ENCODE measurements at regions not wholly inside any gene's neighbourhood (a gene's known extent, or its start where the extent isn't known, plus 50 kb on each side); places are given as distances from the start of the nearest gene placed in this dataset.
"Not testable (repeated sequence)": the region's sequence is repeated elsewhere in the genome, so short reads cannot be mapped to it uniquely, and the experiment has no call there.

- H3K27me3 ChIP-seq (ENCODE audit: control insufficient read depth, insufficient read depth, low read length, poor library complexity, severe bottlenecking): no peaks in the 10 kb centered on the region
- no peaks in the 10 kb centered on the region for H3K4me1 ChIP-seq (ENCODE audit: control insufficient read depth, insufficient read depth, low read length)
- no peaks in the 10 kb centered on the region for H3K9me3 ChIP-seq (ENCODE audit: control insufficient read depth, low read length)
- H3K27ac ChIP-seq (ENCODE audit: insufficient read depth, low read depth, low read length, poor library complexity, severe bottlenecking): no peak overlapping the region
- H3K4me3 ChIP-seq (ENCODE audit: insufficient read depth, low read depth, low read length): no peak overlapping the region
- H3K36me3 ChIP-seq (ENCODE audit: control insufficient read depth, insufficient read depth, low read length): no peaks in the 10 kb centered on the region
- WGBS, 2 experiments: 93 to 96% methylated on average over 2 of the region's 2 CpGs
These were observed 619.5 kb upstream of the SMIM31 start for GRCh38 chr4:164134388-164134787.

- H3K4me3 ChIP-seq (ENCODE audit: insufficient read depth, low read depth, low read length): no peak overlapping the region
- 92% methylated on average over 2 of the region's 2 CpGs for WGBS, 2 experiments
- H3K4me1 ChIP-seq (ENCODE audit: control insufficient read depth, insufficient read depth, low read length): no peaks in the 10 kb centered on the region
- H3K36me3 ChIP-seq (ENCODE audit: control insufficient read depth, insufficient read depth, low read length): no peaks in the 10 kb centered on the region
- H3K9me3 ChIP-seq (ENCODE audit: control insufficient read depth, low read length): no peaks in the 10 kb centered on the region
- H3K27ac ChIP-seq (ENCODE audit: insufficient read depth, low read depth, low read length, poor library complexity, severe bottlenecking): no peak overlapping the region
- no peaks in the 10 kb centered on the region for H3K27me3 ChIP-seq (ENCODE audit: control insufficient read depth, insufficient read depth, low read length, poor library complexity, severe bottlenecking)
These were observed 617.7 kb upstream of the SMIM31 start for GRCh38 chr4:164136180-164136616.

GRCh38 chr4:164138521-164138920 is 615.4 kb upstream of the SMIM31 start:
- Histone ChIP-seq H3K9me3 (ENCODE audit: control insufficient read depth, low read length) (no peaks in the 10 kb centered on the region), H3K4me3 (ENCODE audit: insufficient read depth, low read depth, low read length) (no peak overlapping the region), H3K27ac (ENCODE audit: insufficient read depth, low read depth, low read length, poor library complexity, severe bottlenecking) (no peak overlapping the region), H3K36me3 (ENCODE audit: control insufficient read depth, insufficient read depth, low read length) (no peaks in the 10 kb centered on the region), H3K27me3 (ENCODE audit: control insufficient read depth, insufficient read depth, low read length, poor library complexity, severe bottlenecking) (no peaks in the 10 kb centered on the region), H3K4me1 (ENCODE audit: control insufficient read depth, insufficient read depth, low read length) (no peaks in the 10 kb centered on the region)
- WGBS, 2 experiments: 97% methylated on average over 2 of the region's 2 CpGs

- no peaks in the 10 kb centered on the region for H3K9me3 ChIP-seq (ENCODE audit: control insufficient read depth, low read length)
- H3K4me1 ChIP-seq (ENCODE audit: control insufficient read depth, insufficient read depth, low read length): no peaks in the 10 kb centered on the region
- H3K27me3 ChIP-seq (ENCODE audit: control insufficient read depth, insufficient read depth, low read length, poor library complexity, severe bottlenecking): no peaks in the 10 kb centered on the region
- H3K27ac ChIP-seq (ENCODE audit: insufficient read depth, low read depth, low read length, poor library complexity, severe bottlenecking): no peak overlapping the region
- no peaks in the 10 kb centered on the region for H3K36me3 ChIP-seq (ENCODE audit: control insufficient read depth, insufficient read depth, low read length)
- no peak overlapping the region for H3K4me3 ChIP-seq (ENCODE audit: insufficient read depth, low read depth, low read length)
- 67 to 91% methylated on average over 1 of the region's 1 CpG for WGBS, 2 experiments
These were observed 614.6 kb upstream of the SMIM31 start for GRCh38 chr4:164139291-164139690.

- not testable (repeated sequence) for H3K4me3 ChIP-seq (ENCODE audit: insufficient read depth, low read depth, low read length); H3K4me1 ChIP-seq (ENCODE audit: control insufficient read depth, insufficient read depth, low read length); H3K9me3 ChIP-seq (ENCODE audit: control insufficient read depth, low read length); H3K27ac ChIP-seq (ENCODE audit: insufficient read depth, low read depth, low read length, poor library complexity, severe bottlenecking); H3K36me3 ChIP-seq (ENCODE audit: control insufficient read depth, insufficient read depth, low read length); H3K27me3 ChIP-seq (ENCODE audit: control insufficient read depth, insufficient read depth, low read length, poor library complexity, severe bottlenecking)
- 89% methylated on average over 20 of the region's 20 CpGs for WGBS, 2 experiments
These were observed 612.1 kb upstream of the SMIM31 start for GRCh38 chr4:164141755-164142375.

GRCh38 chr4:164154416-164154815 is 599.5 kb upstream of the SMIM31 start:
- Histone ChIP-seq H3K36me3 (ENCODE audit: control insufficient read depth, insufficient read depth, low read length) (no peaks in the 10 kb centered on the region), H3K27me3 (ENCODE audit: control insufficient read depth, insufficient read depth, low read length, poor library complexity, severe bottlenecking) (no peaks in the 10 kb centered on the region), H3K4me3 (ENCODE audit: insufficient read depth, low read depth, low read length) (no peak overlapping the region), H3K9me3 (ENCODE audit: control insufficient read depth, low read length) (no peaks in the 10 kb centered on the region), H3K27ac (ENCODE audit: insufficient read depth, low read depth, low read length, poor library complexity, severe bottlenecking) (no peak overlapping the region), H3K4me1 (ENCODE audit: control insufficient read depth, insufficient read depth, low read length) (no peaks in the 10 kb centered on the region)
- 93% methylated on average over 4 of the region's 4 CpGs for WGBS, 2 experiments

- Histone ChIP-seq H3K27ac (ENCODE audit: insufficient read depth, low read depth, low read length, poor library complexity, severe bottlenecking) (no peak overlapping the region), H3K36me3 (ENCODE audit: control insufficient read depth, insufficient read depth, low read length) (no peaks in the 10 kb centered on the region), H3K4me3 (ENCODE audit: insufficient read depth, low read depth, low read length) (no peak overlapping the region), H3K4me1 (ENCODE audit: control insufficient read depth, insufficient read depth, low read length) (no peaks in the 10 kb centered on the region), H3K27me3 (ENCODE audit: control insufficient read depth, insufficient read depth, low read length, poor library complexity, severe bottlenecking) (no peaks in the 10 kb centered on the region), H3K9me3 (ENCODE audit: control insufficient read depth, low read length) (peaks cover 3% of the 10 kb centered on the region)
These were observed 584.3 kb upstream of the SMIM31 start for GRCh38 chr4:164169591-164169990.

- Histone ChIP-seq H3K36me3 (ENCODE audit: control insufficient read depth, insufficient read depth, low read length) (no peaks in the 10 kb centered on the region), H3K4me3 (ENCODE audit: insufficient read depth, low read depth, low read length) (no peak overlapping the region), H3K4me1 (ENCODE audit: control insufficient read depth, insufficient read depth, low read length) (peaks cover 5% of the 10 kb centered on the region), H3K9me3 (ENCODE audit: control insufficient read depth, low read length) (peaks cover 3% of the 10 kb centered on the region), H3K27ac (ENCODE audit: insufficient read depth, low read depth, low read length, poor library complexity, severe bottlenecking) (no peak overlapping the region), H3K27me3 (ENCODE audit: control insufficient read depth, insufficient read depth, low read length, poor library complexity, severe bottlenecking) (no peaks in the 10 kb centered on the region)
- WGBS, 2 experiments: 73 to 76% methylated on average over 3 of the region's 3 CpGs
These were observed 576.8 kb upstream of the SMIM31 start for GRCh38 chr4:164177153-164177552.

- no peaks in the 10 kb centered on the region for H3K36me3 ChIP-seq (ENCODE audit: control insufficient read depth, insufficient read depth, low read length)
- no peaks in the 10 kb centered on the region for H3K27me3 ChIP-seq (ENCODE audit: control insufficient read depth, insufficient read depth, low read length, poor library complexity, severe bottlenecking)
- no peak overlapping the region for H3K27ac ChIP-seq (ENCODE audit: insufficient read depth, low read depth, low read length, poor library complexity, severe bottlenecking)
- WGBS, 2 experiments: 29 to 45% methylated on average over 1 of the region's 1 CpG
- H3K9me3 ChIP-seq (ENCODE audit: control insufficient read depth, low read length): peaks cover 3% of the 10 kb centered on the region
- no peak overlapping the region for H3K4me3 ChIP-seq (ENCODE audit: insufficient read depth, low read depth, low read length)
- H3K4me1 ChIP-seq (ENCODE audit: control insufficient read depth, insufficient read depth, low read length): peaks cover 5% of the 10 kb centered on the region
These were observed 576.2 kb upstream of the SMIM31 start for GRCh38 chr4:164177753-164178152.

- Histone ChIP-seq H3K27me3 (ENCODE audit: control insufficient read depth, insufficient read depth, low read length, poor library complexity, severe bottlenecking) (no peaks in the 10 kb centered on the region), H3K4me1 (ENCODE audit: control insufficient read depth, insufficient read depth, low read length) (no peaks in the 10 kb centered on the region), H3K36me3 (ENCODE audit: control insufficient read depth, insufficient read depth, low read length) (no peaks in the 10 kb centered on the region), H3K9me3 (ENCODE audit: control insufficient read depth, low read length) (no peaks in the 10 kb centered on the region), H3K27ac (ENCODE audit: insufficient read depth, low read depth, low read length, poor library complexity, severe bottlenecking) (no peak overlapping the region), H3K4me3 (ENCODE audit: insufficient read depth, low read depth, low read length) (no peak overlapping the region)
- WGBS, 2 experiments: 95 to 96% methylated on average over 35 of the region's 35 CpGs
These were observed 565.7 kb upstream of the SMIM31 start for GRCh38 chr4:164188236-164188635.

GRCh38 chr4:164192844-164193243 is 561.1 kb upstream of the SMIM31 start:
- H3K36me3 ChIP-seq (ENCODE audit: control insufficient read depth, insufficient read depth, low read length): no peaks in the 10 kb centered on the region
- 90 to 94% methylated on average over 5 of the region's 5 CpGs for WGBS, 2 experiments

More at GRCh38 chr4:164192844-164193243, 561.1 kb upstream of the SMIM31 start:
- H3K9me3 ChIP-seq (ENCODE audit: control insufficient read depth, low read length): no peaks in the 10 kb centered on the region
- H3K4me1 ChIP-seq (ENCODE audit: control insufficient read depth, insufficient read depth, low read length): no peaks in the 10 kb centered on the region
- no peak overlapping the region for H3K27ac ChIP-seq (ENCODE audit: insufficient read depth, low read depth, low read length, poor library complexity, severe bottlenecking)
- no peak overlapping the region for H3K4me3 ChIP-seq (ENCODE audit: insufficient read depth, low read depth, low read length)
- no peaks in the 10 kb centered on the region for H3K27me3 ChIP-seq (ENCODE audit: control insufficient read depth, insufficient read depth, low read length, poor library complexity, severe bottlenecking)

All from ectodermal cell (in vitro differentiated cells).